GM12873 (cell line): ENCODE measurements at regions not wholly inside any gene's neighbourhood (a gene's known extent, or its start where the extent isn't known, plus 50 kb on each side); places are given as distances from the start of the nearest gene placed in this dataset.

Experiments
- CTCF ChIP-seq: IDR thresholded peaks from 2 replicates; pipeline ENCODE4 v1.5.1; 2012; ENCODE audit warnings: low read depth, mild to moderate bottlenecking, moderate library complexity, low read length, control low read depth; ENCODE audit not compliant: insufficient read depth; ENCODE audit errors: missing control alignments

- TF ChIP-seq CTCF, result no peak
Measured at GRCh38 chr11:38582151-38582550, 1984.1 kb upstream of the RAG2 start.

- no peak for TF ChIP-seq CTCF
Measured at GRCh38 chr11:38577769-38578168, 1979.7 kb upstream of the RAG2 start.

GRCh38 chr11:38562562-38562961 lies 1964.5 kb upstream of the RAG2 start:
- no peak for TF ChIP-seq CTCF

GRCh38 chr11:38553148-38553547 lies 1955.1 kb upstream of the RAG2 start:
- no peak for TF ChIP-seq CTCF

- no peak for TF ChIP-seq CTCF
Measured at GRCh38 chr11:38547462-38547861, 1949.4 kb upstream of the RAG2 start.

- no peak for TF ChIP-seq CTCF
Measured at GRCh38 chr11:38543986-38544385, 1946.0 kb upstream of the RAG2 start.

GRCh38 chr11:38543311-38543710 lies 1945.3 kb upstream of the RAG2 start:
- no peak for TF ChIP-seq CTCF
